HCT116 (cell line): ENCODE measurements at regions not wholly inside any gene's neighbourhood (a gene's known extent, or its start where the extent isn't known, plus 50 kb on each side); places are given as distances from the start of the nearest gene placed in this dataset.

Experiments
- CEBPB ChIP-seq: IDR thresholded peaks from 2 replicates; pipeline ENCODE4 v1.6.1; 2012; ENCODE audit warnings: low read depth
- CTCF ChIP-seq, 3 experiments: fragments of 200-600 bp in 1 of 3; sonication (generic) in 1 of 3; IDR thresholded peaks in 2 of 3; conservative IDR thresholded peaks in 1 of 3; 2 replicates each; pipeline ENCODE4 v1.5.1; 2012 to 2017; ENCODE audit warnings: low read depth in 2 of 3, low read length in 2 of 3, antibody characterized with exemption in 1 of 3, borderline replicate concordance in 1 of 3, control low read depth in 1 of 3, mild to moderate bottlenecking in 1 of 3, mixed read lengths in 1 of 3, mixed run types in 1 of 3, moderate library complexity in 1 of 3; ENCODE audit not compliant: insufficient read depth in 1 of 3
- JUND ChIP-seq: IDR thresholded peaks from 2 replicates; pipeline ENCODE4 v1.6.1; 2012
- MAX ChIP-seq: IDR thresholded peaks from 2 replicates; pipeline ENCODE4 v1.6.1; 2012
- POLR2A ChIP-seq: IDR thresholded peaks from 2 replicates; pipeline ENCODE4 v1.7.0; 2011; ENCODE audit warnings: borderline replicate concordance; ENCODE audit not compliant: insufficient read depth, insufficient read length; ENCODE audit errors: extremely low read depth
- POLR2AphosphoS5 ChIP-seq: IDR thresholded peaks from 2 replicates; pipeline ENCODE4 v1.6.1; 2011; ENCODE audit warnings: mild to moderate bottlenecking, low read depth, low read length, moderate library complexity
- REST ChIP-seq: IDR thresholded peaks from 2 replicates; pipeline ENCODE4 v1.6.1; 2012; ENCODE audit warnings: low read depth
- YY1 ChIP-seq: IDR thresholded peaks from 2 replicates; pipeline ENCODE4 v1.6.1; 2011; ENCODE audit warnings: low read length, low read depth, moderate library complexity, mild to moderate bottlenecking; ENCODE audit not compliant: insufficient replicate concordance; ENCODE audit errors: extremely low read depth
- ZFX ChIP-seq: fragments of 450-650 bp; IDR thresholded peaks from 2 replicates; pipeline ENCODE4 v1.6.1; 2017

- TF ChIP-seq CTCF (IDR thresholded peaks at IDR 0.05 in 2 of 3, conservative IDR thresholded peaks at IDR 0.05 in 1 of 3; ENCODE audit: borderline replicate concordance in 1 of 3, insufficient read depth in 1 of 3, low read depth in 2 of 3, low read length in 2 of 3) (no peak), YY1 (no peak), POLR2A (no peak), ZFX (no peak), MAX (no peak), REST (no peak), POLR2AphosphoS5 (no peak), JUND (no peak), CEBPB (no peak)
Measured at GRCh38 chr5:25540628-25541027, 895.9 kb upstream of the CDH10 start.
